ENCODE measurements at regions not wholly inside any gene's neighbourhood (a gene's known extent, or its start where the extent isn't known, plus 50 kb on each side); places are given as distances from the start of the nearest gene placed in this dataset.
"Not testable (repeated sequence)": the region's sequence is repeated elsewhere in the genome, so short reads cannot be mapped to it uniquely, and the experiment has no call there.

DNA sequence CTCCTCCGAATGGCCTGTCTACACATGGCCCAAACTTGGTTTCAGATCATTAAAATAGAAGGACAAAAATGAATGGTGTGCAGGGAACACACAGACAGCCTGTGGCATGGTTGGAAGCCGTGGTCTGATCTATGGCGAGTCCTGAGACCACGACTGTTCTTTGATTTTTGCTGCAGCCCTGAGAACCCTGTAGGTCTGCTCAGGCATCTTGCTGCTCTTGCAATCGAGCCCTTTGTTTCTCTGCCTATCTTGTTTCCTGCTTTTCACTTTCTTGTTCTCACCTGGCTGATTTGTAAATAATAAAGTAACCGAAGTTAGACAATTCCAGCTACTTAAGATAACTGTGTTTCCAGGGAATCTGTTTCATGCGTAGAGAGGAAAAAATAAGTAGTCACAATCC, 54.1 kb upstream of the NBPF9 start:
- H3K36me3 ChIP-seq (ENCODE audit: control insufficient read depth, insufficient read depth, low read length); H3K27ac ChIP-seq (ENCODE audit: low read depth, low read length, severe bottlenecking); H3K4me1 ChIP-seq (ENCODE audit: control insufficient read depth, insufficient read depth, low read length, poor library complexity, severe bottlenecking); H3K4me3 ChIP-seq (ENCODE audit: extremely low read depth, insufficient read depth, low read length, poor library complexity, severe bottlenecking); H3K9me3 ChIP-seq (ENCODE audit: control insufficient read depth, low read length): not testable (repeated sequence)
- WGBS, 2 experiments (ENCODE audit: insufficient coverage in 2 of 2) = 60% methylated on average over 1 of the region's 7 CpGs; no CpG with 5 or more reads in 1 of the 2 experiments

DNA sequence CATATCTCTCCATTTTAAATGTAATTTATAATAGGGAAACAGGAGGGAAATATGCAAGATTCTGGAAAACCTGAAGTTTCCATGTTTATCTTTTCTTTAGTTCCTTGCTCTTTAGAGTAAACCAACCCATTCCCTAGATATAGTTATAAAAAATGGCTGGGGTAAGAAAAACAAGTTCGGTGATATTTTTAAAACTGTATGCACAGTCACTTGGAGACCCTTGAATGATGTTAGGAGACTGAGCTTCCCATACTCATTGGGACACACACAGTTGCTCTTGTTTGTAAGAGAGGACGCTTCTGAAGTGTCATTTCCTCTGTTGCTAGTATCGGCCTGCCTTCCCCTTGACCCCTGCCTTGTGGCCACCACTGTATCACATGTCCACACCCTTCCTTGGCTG, 55.0 kb upstream of the NBPF9 start:
- not testable (repeated sequence) for H3K9me3 ChIP-seq (ENCODE audit: control insufficient read depth, low read length); H3K4me3 ChIP-seq (ENCODE audit: extremely low read depth, insufficient read depth, low read length, poor library complexity, severe bottlenecking); H3K4me1 ChIP-seq (ENCODE audit: control insufficient read depth, insufficient read depth, low read length, poor library complexity, severe bottlenecking); H3K36me3 ChIP-seq (ENCODE audit: control insufficient read depth, insufficient read depth, low read length); H3K27ac ChIP-seq (ENCODE audit: low read depth, low read length, severe bottlenecking)
- no CpG with 5 or more reads among the region's 3 CpGs for whole genome bisulfite sequencing, 2 experiments (ENCODE audit: insufficient coverage in 2 of 2)

DNA sequence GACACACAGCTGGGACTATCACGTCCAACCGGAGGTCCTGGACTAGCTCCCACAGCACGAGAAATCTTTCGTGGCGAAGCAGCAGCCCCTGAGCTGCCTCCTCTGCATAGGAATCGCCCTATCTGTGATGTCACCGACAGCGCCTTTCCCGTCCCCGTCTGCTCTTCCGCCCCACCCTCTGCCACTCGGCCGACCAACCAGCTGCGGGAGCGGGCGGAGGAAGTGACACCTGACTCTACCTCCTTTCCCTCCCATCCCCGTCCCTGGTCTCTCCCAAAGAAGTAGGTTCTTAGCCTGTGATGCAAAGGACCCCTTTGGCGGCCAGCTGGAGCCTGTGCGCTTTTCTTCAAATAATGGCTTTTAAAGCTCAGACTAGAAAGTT, 59.7 kb upstream of the NBPF9 start:
- H3K36me3 ChIP-seq (ENCODE audit: control insufficient read depth, insufficient read depth, low read length); H3K4me1 ChIP-seq (ENCODE audit: control insufficient read depth, insufficient read depth, low read length, poor library complexity, severe bottlenecking); H3K4me3 ChIP-seq (ENCODE audit: extremely low read depth, insufficient read depth, low read length, poor library complexity, severe bottlenecking); H3K9me3 ChIP-seq (ENCODE audit: control insufficient read depth, low read length): not testable (repeated sequence)
- peak overlapping the region; percentile 69 for H3K27ac ChIP-seq (ENCODE audit: low read depth, low read length, severe bottlenecking)
- no CpG with 5 or more reads among the region's 19 CpGs for WGBS, 2 experiments (ENCODE audit: insufficient coverage in 2 of 2)

DNA sequence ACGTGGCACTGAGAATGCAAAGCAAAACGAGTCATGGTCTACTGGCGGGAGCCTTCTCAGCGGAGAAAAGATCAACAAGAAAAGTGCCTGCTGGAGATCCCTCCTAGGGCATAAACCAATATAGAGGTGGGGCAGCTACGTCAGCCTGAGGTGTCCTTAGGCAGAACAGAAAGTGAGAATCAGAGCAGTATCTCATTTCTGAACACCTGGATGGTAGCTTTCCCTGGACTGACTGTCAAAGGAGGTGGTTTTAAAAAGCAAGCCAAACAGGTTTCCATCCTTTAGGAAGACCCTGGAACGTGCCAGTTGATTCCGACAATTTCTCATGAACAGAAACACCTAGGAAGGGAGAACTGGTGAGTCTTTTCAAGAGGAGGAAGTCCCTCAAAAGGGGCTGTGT, 71.4 kb upstream of the NBPF9 start:
- WGBS, 2 experiments (ENCODE audit: insufficient coverage in 2 of 2) = no CpG with 5 or more reads among the region's 7 CpGs
- H3K4me3 ChIP-seq (ENCODE audit: extremely low read depth, insufficient read depth, low read length, poor library complexity, severe bottlenecking); H3K9me3 ChIP-seq (ENCODE audit: control insufficient read depth, low read length); H3K27ac ChIP-seq (ENCODE audit: low read depth, low read length, severe bottlenecking); H3K36me3 ChIP-seq (ENCODE audit: control insufficient read depth, insufficient read depth, low read length); H3K4me1 ChIP-seq (ENCODE audit: control insufficient read depth, insufficient read depth, low read length, poor library complexity, severe bottlenecking): not testable (repeated sequence)

DNA sequence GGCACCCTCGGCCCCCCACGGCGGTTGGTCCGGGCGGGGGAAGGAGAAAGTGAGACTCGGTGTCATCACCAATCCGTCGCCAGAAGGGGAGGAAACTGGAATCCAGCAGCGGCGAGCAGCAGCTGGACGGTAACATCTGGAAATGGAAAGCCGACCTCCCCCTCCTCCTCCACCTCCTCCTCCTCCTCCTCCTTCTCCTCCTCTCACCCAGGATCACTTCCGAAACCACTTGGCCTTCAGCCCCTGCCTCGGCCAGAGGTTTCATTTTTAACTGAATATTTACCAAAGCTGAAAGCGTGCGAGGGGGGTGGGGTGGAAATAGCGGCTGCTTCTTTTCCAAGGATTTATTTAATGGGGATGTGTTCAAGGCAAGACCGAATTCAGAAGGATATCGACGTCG, 72.5 kb upstream of the NBPF9 start:
- peak overlapping the region; percentile 16 for H3K4me3 ChIP-seq (ENCODE audit: extremely low read depth, insufficient read depth, low read length, poor library complexity, severe bottlenecking)
- not testable (repeated sequence) for H3K27ac ChIP-seq (ENCODE audit: low read depth, low read length, severe bottlenecking)

DNA sequence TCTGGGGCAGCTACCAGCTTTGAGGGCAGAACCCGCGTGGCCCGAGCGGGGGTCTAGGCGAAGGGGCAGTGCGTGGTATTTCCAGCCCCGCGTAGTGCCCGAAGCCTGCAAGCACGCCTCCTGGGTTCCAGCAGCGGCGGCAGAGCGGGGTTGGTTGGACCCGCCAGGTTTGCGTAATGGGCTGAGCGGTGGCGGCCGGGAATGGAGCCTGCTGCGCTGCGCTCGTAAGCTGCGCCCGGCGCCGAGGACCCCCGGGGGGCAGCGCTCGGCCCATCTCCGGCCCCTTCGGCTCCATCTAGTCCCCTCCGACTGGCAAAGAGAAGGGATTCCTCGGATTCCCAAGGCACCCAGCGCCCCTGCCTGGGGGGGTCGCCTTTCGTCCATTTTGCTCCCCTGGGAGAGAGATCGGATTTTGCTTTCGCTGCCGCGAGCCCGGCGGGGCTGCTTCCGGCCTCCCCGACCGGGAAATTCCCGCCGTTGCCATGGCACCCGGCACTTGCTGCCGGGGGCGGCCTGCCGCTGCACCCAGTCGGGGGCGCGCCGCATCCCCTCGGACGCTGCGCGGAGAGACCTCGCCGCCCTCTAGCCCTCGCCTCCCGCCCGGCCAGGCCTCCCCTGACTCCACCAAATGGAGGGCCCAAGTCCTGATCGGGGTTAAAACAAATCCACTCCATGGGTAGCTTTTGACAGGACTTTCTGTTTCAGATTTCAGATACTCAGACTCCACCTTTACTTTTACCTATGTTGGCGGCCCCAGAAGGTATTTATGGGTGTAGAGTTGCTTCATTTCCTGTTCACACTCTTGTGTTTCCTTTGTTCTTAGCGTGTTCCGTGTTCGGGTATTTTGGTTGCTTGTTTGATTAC, 73.3 kb upstream of the NBPF9 start:
- WGBS, 2 experiments (ENCODE audit: insufficient coverage in 2 of 2) = 0% methylated on average over 1 of the region's 68 CpGs; no CpG with 5 or more reads in 1 of the 2 experiments
- Histone ChIP-seq H3K4me3 (ENCODE audit: extremely low read depth, insufficient read depth, low read length, poor library complexity, severe bottlenecking) (peak overlapping the region; percentile 39), H3K27ac (ENCODE audit: low read depth, low read length, severe bottlenecking) (peak overlapping the region; percentile 75)
- not testable (repeated sequence) for H3K4me1 ChIP-seq (ENCODE audit: control insufficient read depth, insufficient read depth, low read length, poor library complexity, severe bottlenecking); H3K9me3 ChIP-seq (ENCODE audit: control insufficient read depth, low read length); H3K36me3 ChIP-seq (ENCODE audit: control insufficient read depth, insufficient read depth, low read length)

More for the DNA sequence above, 72.5 kb upstream of the NBPF9 start:
- H3K36me3 ChIP-seq (ENCODE audit: control insufficient read depth, insufficient read depth, low read length); H3K4me1 ChIP-seq (ENCODE audit: control insufficient read depth, insufficient read depth, low read length, poor library complexity, severe bottlenecking); H3K9me3 ChIP-seq (ENCODE audit: control insufficient read depth, low read length): not testable (repeated sequence)
- no CpG with 5 or more reads among the region's 21 CpGs for WGBS, 2 experiments (ENCODE audit: insufficient coverage in 2 of 2)

DNA sequence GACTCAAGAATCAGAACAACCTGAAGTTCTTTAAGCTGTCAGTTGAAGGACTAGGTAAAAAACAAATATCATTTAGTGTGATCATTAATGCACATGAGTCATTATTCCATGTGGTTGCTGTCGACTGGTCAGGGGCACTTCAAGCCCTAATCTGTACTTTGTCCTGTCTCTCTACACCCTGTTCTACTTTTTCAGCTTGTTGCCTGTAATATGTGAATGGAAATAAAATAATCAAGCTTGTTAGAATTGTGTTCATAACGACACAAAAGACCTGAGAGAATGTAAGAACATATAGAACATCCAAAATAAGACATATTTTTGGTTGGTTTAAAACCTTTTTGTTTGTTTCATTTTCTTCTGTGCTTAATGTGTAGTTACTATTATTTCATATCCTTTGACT, 87.4 kb upstream of the NBPF9 start:
- not testable (repeated sequence) for H3K4me3 ChIP-seq (ENCODE audit: extremely low read depth, insufficient read depth, low read length, poor library complexity, severe bottlenecking); H3K27ac ChIP-seq (ENCODE audit: low read depth, low read length, severe bottlenecking); H3K9me3 ChIP-seq (ENCODE audit: control insufficient read depth, low read length); H3K36me3 ChIP-seq (ENCODE audit: control insufficient read depth, insufficient read depth, low read length); H3K4me1 ChIP-seq (ENCODE audit: control insufficient read depth, insufficient read depth, low read length, poor library complexity, severe bottlenecking)
- WGBS, 2 experiments (ENCODE audit: insufficient coverage in 2 of 2) = no CpG with 5 or more reads among the region's 2 CpGs

DNA sequence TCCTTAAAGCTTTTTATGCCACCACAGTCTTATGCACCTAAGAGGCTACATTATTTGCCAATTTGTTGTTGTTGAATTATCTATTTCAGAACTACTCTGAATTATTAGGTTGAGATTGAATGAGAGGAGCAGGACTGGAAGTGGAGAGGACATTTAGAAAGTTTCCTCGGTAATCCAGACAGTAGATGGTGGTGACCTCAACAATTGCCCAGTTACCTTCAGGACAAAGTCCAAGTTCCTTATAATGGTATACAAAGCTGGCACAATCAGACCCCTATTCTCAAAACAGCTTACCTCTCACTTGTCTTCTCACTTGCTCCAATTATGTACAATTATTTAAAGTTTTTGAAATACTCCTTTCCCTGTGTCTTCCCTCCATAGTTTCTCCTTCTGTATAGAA, 93.3 kb upstream of the NBPF9 start:
- no CpG with 5 or more reads among the region's 1 CpG for WGBS, 2 experiments (ENCODE audit: insufficient coverage in 2 of 2)
- not testable (repeated sequence) for H3K27ac ChIP-seq (ENCODE audit: low read depth, low read length, severe bottlenecking); H3K4me3 ChIP-seq (ENCODE audit: extremely low read depth, insufficient read depth, low read length, poor library complexity, severe bottlenecking); H3K36me3 ChIP-seq (ENCODE audit: control insufficient read depth, insufficient read depth, low read length); H3K9me3 ChIP-seq (ENCODE audit: control insufficient read depth, low read length); H3K4me1 ChIP-seq (ENCODE audit: control insufficient read depth, insufficient read depth, low read length, poor library complexity, severe bottlenecking)

DNA sequence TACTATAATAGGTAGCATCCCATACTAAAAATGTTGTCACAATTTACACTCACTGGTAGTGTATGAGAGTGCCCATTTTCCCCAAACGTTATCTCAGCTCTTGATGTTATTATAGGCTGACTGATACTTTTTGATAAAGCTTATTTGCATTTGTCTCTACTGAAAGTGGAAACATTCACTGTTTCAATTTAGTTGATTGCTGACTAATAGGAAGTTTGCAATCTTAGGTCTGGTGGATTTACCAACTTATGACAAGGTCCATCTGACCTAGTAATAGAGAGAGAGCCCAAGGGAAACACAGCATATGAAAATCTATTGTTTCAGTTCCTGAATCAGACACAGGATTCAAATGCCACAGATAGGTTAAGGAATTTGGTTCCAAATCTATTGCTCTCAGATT, 97.2 kb upstream of the NBPF9 start:
- H3K9me3 ChIP-seq (ENCODE audit: control insufficient read depth, low read length); H3K4me1 ChIP-seq (ENCODE audit: control insufficient read depth, insufficient read depth, low read length, poor library complexity, severe bottlenecking); H3K36me3 ChIP-seq (ENCODE audit: control insufficient read depth, insufficient read depth, low read length); H3K27ac ChIP-seq (ENCODE audit: low read depth, low read length, severe bottlenecking); H3K4me3 ChIP-seq (ENCODE audit: extremely low read depth, insufficient read depth, low read length, poor library complexity, severe bottlenecking): not testable (repeated sequence)
- WGBS, 2 experiments (ENCODE audit: insufficient coverage in 2 of 2) = no CpG with 5 or more reads among the region's 1 CpG

DNA sequence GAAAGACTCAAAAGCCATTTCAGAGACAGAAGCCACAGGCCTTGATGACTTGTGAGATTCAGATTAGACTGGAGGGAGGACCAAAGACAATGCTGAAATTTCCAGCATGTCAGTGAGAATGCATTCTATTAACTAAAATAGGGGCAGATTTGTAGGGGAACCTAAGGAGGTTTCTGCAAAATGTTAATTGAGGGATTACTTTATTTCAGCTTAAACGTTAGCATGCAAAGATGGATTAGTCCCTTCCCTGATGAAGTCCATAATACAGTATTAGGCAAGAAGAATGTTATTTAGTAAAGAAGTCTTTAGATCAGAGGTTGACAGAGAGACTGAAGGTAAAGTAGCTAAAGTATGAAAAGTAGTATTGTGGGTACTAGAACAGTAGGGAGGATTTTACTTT, 98.9 kb upstream of the NBPF9 start:
- not testable (repeated sequence) for H3K9me3 ChIP-seq (ENCODE audit: control insufficient read depth, low read length)

DNA sequence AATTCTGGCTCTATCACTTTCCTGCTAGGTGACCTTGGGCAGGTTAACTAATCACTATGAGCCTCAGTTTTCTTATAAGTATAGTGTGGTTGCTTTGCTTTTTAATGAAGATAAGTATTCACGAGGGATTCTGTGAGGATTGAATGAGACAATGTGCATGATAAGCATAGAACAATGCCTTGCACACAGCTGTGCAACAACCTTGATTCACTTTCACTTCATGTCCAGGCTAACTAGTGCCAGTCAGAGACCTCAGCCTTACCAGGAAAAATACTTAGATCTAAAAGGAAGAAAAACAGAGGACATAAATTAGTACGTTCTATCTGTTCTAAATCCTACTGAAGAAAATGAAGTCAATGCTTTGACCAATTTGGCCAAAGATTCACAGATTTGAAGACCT, 101.0 kb upstream of the NBPF9 start:
- not testable (repeated sequence) for H3K9me3 ChIP-seq (ENCODE audit: control insufficient read depth, low read length); H3K4me3 ChIP-seq (ENCODE audit: extremely low read depth, insufficient read depth, low read length, poor library complexity, severe bottlenecking); H3K27ac ChIP-seq (ENCODE audit: low read depth, low read length, severe bottlenecking); H3K36me3 ChIP-seq (ENCODE audit: control insufficient read depth, insufficient read depth, low read length); H3K4me1 ChIP-seq (ENCODE audit: control insufficient read depth, insufficient read depth, low read length, poor library complexity, severe bottlenecking)
- WGBS, 2 experiments (ENCODE audit: insufficient coverage in 2 of 2) = no CpG with 5 or more reads among the region's 2 CpGs

More for the DNA sequence above, 98.9 kb upstream of the NBPF9 start:
- not testable (repeated sequence) for H3K4me3 ChIP-seq (ENCODE audit: extremely low read depth, insufficient read depth, low read length, poor library complexity, severe bottlenecking); H3K36me3 ChIP-seq (ENCODE audit: control insufficient read depth, insufficient read depth, low read length); H3K27ac ChIP-seq (ENCODE audit: low read depth, low read length, severe bottlenecking); H3K4me1 ChIP-seq (ENCODE audit: control insufficient read depth, insufficient read depth, low read length, poor library complexity, severe bottlenecking)
- no CpG with 5 or more reads among the region's 1 CpG for WGBS, 2 experiments (ENCODE audit: insufficient coverage in 2 of 2)

All from mesodermal cell (in vitro differentiated cells).